ENCODE measurements at regions not wholly inside any gene's neighbourhood (a gene's known extent, or its start where the extent isn't known, plus 50 kb on each side); places are given as distances from the start of the nearest gene placed in this dataset.
"Not testable (repeated sequence)": the region's sequence is repeated elsewhere in the genome, so short reads cannot be mapped to it uniquely, and the experiment has no call there.

DNA sequence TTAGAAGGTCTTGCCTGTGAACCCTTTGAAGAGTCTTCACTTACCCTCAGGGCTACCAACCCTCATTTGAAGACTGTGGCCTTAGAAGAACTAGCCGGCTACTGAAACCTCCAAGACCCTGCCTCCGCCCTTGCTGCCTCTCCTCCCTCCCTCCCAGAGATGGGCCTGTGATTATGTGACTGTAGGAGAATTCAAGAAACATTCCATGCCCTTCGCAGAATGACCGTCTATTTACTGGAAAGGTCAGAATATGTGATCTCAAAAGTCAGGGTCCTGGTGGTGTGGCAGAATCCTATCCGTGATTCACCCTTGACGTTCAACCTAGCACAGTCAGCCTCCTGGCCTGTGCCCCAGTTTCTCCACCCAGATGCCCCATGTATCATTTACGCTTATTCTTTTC lies 109.6 kb downstream of the CTNND1 start:
- no peak for DNase-seq

- no peak for DNase-seq
Observed at GRCh38 chr11:57873196-57873911, 111.8 kb downstream of the CTNND1 start.

GRCh38 chr11:57874981-57875380 lies 113.4 kb downstream of the CTNND1 start:
- DNase-seq, result no peak

GRCh38 chr11:57881647-57882046 lies 120.0 kb downstream of the CTNND1 start:
- DNase-seq, result no peak

- DNase-seq, result no peak
Observed at GRCh38 chr11:57883630-57884029, 122.0 kb downstream of the CTNND1 start.

GRCh38 chr11:57885298-57886050 lies 123.9 kb downstream of the CTNND1 start:
- DNase-seq, result no peak

DNA sequence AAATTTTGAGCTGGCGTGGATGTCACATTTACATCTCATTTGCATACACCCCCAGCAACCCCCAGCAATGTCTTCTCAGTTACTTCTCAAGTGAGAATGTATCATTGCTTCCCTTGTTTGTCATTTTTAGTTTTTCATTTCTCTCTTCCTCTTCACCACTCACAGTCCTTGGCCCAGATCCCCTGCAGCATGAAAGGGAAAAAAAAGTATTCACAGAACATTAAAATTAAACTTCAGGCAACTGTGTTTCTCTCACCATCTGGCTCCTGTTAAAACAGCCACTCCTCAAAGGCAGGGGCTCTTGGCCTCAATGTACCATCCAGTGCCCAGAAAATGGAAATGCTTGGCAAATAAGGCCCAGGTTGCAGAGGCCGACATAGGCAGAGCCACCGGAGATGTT lies 126.8 kb downstream of the CTNND1 start:
- no peak for DNase-seq

GRCh38 chr11:57890521-57890920 lies 128.9 kb downstream of the CTNND1 start:
- DNase-seq, result no peak

DNA sequence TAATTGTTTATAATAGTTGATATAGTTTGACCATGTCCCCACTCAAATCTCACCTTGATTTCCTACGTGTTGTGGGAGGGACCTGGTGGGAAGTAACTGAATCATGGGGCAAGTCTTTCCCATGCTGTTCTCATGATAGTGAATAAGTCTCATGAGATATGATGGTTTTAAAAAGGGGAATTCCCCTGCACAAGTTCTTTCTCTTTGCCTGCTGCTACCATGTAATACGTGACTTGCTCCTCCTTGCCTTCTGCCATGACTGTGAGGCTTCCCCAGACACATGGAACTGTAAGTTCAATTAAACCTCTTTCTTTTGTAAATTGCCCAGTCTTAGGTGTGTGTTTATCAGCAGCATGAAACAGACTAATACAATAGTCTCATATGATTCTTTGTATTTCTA lies 130.5 kb upstream of the OR9Q1 start:
- not testable (repeated sequence) for DNase-seq

- no peak for DNase-seq
Observed at GRCh38 chr11:57896361-57897145, 127.1 kb upstream of the OR9Q1 start.

GRCh38 chr11:57899378-57899777 lies 124.3 kb upstream of the OR9Q1 start:
- no peak for DNase-seq

GRCh38 chr11:57900320-57900719 lies 123.4 kb upstream of the OR9Q1 start:
- DNase-seq, result no peak

- no peak for DNase-seq
Observed at GRCh38 chr11:57901278-57901677, 122.4 kb upstream of the OR9Q1 start.

DNA sequence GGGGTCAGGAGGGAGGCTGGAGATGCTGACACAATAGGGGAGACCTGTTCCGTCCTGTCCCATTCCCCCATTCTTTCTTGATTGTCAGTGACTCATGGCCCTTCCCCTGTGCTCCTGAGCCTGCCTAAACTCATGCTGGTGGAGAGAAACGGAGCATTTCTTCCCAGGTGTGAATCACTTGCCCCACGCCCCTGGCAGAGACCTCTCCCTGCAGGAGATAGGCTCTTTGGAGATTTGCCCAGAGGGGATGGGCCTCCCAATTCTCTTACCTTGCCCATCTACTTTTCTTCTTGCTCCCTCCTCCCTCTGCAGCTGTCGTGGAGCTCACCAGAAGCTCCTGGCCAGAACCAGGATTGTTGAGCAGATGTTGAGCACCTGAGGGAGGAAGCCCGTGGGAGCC lies 121.9 kb upstream of the OR9Q1 start:
- no peak for DNase-seq

DNA sequence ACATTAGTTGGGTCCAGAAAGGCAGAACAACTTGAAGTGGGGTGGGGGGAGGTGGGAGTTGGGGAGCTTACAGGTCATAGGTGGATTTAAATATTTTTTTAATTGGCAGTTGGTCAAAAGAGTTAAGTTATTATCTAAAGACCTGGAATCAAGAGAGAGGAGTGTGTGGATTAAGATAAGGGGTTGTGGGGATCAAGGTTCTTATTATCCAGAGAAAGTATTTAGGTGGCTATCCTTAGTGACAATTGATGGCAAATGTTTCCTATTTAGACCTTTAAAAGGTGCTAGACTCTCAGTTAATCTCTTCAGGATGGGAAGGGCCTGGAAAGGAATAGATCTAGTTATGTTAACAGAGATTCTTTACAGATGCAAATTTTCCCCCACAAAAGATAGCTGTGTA lies 120.7 kb upstream of the OR9Q1 start:
- DNase-seq, result no peak

- peak in 1 of 2 experiments; percentile 2 for DNase-seq
Observed at GRCh38 chr11:57903441-57904123, 120.1 kb upstream of the OR9Q1 start.

GRCh38 chr11:57904376-57904775 lies 119.3 kb upstream of the OR9Q1 start:
- no peak for DNase-seq

DNA sequence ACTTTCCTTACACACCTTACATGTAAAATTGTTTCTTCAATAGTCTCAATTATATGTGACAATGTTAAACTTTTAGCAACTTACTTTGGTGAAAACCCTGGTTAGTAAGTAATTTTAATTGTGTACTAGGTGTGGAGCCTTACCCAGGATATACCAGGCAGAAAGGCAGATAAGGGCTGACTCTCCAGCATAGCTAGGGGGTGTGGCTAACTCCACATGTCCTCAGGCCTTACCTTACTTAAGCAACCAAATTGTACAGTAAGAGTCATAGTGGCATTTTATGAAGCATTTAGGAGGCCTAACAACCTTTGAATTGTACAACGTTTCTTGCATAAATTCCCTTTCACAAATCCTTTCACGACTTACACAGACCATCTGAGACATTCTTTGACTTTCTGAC lies 118.2 kb upstream of the OR9Q1 start:
- no peak for DNase-seq

- DNase-seq, result not testable (repeated sequence)
Observed at GRCh38 chr11:57908399-57908798, 115.3 kb upstream of the OR9Q1 start.

DNA sequence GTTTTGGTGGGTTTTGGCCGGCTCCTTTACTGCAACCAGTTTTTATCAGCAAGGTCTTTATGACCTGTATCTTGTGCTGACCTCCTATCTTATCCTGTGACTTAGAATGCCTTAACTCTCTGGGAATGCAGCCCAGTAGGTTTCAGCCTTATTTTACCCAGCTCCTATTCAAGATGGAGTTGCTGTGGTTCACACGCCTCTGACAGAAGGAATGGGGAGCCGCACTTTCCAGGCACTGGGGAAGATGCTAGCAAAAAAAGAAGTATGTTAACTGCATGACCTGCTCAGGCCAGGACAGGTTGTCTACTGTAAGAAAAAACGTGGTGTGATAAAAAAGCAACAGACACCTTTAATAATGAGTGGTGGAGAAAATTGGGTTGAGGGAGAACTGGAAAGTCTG lies 112.2 kb upstream of the OR9Q1 start:
- DNase-seq, result not testable (repeated sequence)

DNA sequence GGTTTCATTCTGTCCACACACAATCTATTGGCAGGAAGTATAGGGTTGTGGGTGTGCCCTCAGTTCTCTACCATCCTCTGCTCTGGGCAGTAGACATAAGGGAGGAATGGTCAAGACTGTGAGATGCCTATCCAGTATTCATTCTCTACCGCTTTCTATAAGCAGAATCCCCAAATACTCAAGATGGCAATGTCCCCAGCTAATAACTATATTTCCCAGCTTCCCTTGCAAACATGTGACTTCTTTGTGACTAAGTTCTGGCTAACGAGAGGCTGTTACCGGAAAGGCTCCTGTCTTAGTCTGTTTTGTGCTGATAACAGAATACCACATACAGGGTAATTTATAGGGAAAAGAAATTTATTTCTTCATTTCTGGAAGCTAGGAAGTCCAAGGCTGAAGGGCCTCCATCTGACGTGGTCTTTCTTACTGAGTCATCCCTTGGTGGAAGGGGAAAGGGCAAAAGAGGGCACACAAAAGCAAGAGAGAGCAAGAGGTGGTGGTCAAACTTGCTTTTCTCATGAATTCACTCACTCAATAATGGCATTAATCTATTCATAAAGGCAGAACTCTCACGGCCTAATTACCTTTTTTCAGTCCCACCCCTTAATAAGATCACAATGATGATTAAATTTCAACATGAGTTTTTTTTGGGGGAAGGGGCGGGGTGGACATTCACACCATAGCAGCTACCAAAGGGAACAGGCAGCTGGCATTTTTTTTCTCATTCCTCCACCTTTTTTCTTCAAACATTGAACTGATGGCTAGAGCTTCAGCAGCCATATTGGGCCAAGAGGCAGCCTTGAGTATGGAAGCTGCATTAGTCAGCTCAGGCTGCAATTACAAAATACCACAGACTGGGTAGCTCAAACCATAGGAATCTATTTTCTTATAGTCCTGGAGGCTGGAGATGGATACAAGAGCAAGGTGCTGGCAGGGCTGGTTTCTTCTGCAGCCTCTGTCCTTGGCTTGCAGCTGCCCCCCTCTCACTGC lies 109.7 kb upstream of the OR9Q1 start:
- no peak for DNase-seq

DNA sequence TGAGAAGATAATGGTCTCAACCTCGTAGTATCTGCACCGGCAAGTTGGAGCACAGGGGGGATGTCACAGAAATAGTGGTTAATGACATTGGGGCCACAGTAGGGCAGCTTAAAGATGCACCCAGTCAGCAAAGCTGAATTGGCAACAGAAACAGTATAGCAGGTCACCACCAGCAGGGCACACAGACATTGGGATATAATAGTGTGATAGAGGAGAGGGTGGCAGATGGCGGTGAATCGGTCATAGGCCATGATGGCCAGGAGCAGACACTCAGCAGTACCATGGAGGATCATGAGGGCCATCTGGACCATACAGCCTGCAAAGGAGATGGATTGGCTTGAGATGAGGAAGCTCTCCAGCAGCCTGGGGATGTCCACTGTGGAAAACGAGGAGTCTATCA lies 106.0 kb upstream of the OR9Q1 start:
- DNase-seq, result no peak

Measured in SHP77 (cell line).